Endothelial cell of umbilical vein (primary cell): ENCODE measurements at regions not wholly inside any gene's neighbourhood (a gene's known extent, or its start where the extent isn't known, plus 50 kb on each side); places are given as distances from the start of the nearest gene placed in this dataset.

ENCODE experiments used
- BruUV-seq: library from RNA; stranded (reverse); fragments of 400-500 nt; replicated peaks from 2 replicates; lab custom pipeline; 2021; lab: Mats Ljungman, UMichigan
- CTCF ChIA-PET: fragments of 300-600, 350-600 bp; sonication (Branson Sonifier 250); formaldehyde crosslinking; loops from one replicate; lab custom pipeline; 2021; ENCODE audit warnings: antibody characterized with exemption, inconsistent platforms; lab: Charles Lee
- POLR2A ChIA-PET: fragments of 300-600, 350-600 bp; sonication (Branson Sonifier 250); formaldehyde crosslinking; loops from one replicate; lab custom pipeline; 2021; ENCODE audit warnings: antibody characterized with exemption, inconsistent platforms; lab: Charles Lee
- DNase-seq: peaks from one replicate; pipeline ENCODE4 v3.0.0-alpha.2; 2011; ENCODE audit warnings: low read depth, low spot score
- FAIRE-seq: peaks from 2 replicates; lab custom pipeline; 2011; peaks lifted over from hg19 to GRCh38; lab: Jason Lieb, UNC
- H2AFZ ChIP-seq: 2 replicates; pipeline ENCODE4 v1.6.0; 2012; ENCODE audit warnings: low read depth, low read length, control low read depth, inconsistent platforms
- H3K27ac ChIP-seq: 2 replicates; pipeline ENCODE4 v1.5.1; 2011; ENCODE audit warnings: low read depth, mild to moderate bottlenecking, control low read depth, low read length, moderate library complexity; ENCODE audit not compliant: insufficient read depth
- H3K27me3 ChIP-seq, 2 experiments: 2 replicates each; pipeline versions ENCODE4 v1.6.0 to v1.6.1; 2011; ENCODE audit warnings: low read length in 2 of 2, mixed read lengths in 1 of 2; ENCODE audit not compliant: control insufficient read depth in 2 of 2, insufficient read depth in 2 of 2
- H3K36me3 ChIP-seq, 2 experiments: 2 replicates in 1 of 2; 3 replicates in 1 of 2; pipeline ENCODE4 v1.5.1; 2011; ENCODE audit warnings: low read length in 2 of 2, mild to moderate bottlenecking in 1 of 2, moderate library complexity in 1 of 2; ENCODE audit not compliant: control insufficient read depth in 2 of 2, insufficient read depth in 2 of 2; ENCODE audit errors: extremely low read depth in 1 of 2
- H3K4me1 ChIP-seq: 3 replicates; pipeline ENCODE4 v1.5.1; 2011; ENCODE audit warnings: mild to moderate bottlenecking, low read length; ENCODE audit not compliant: control insufficient read depth, insufficient read depth; ENCODE audit errors: extremely low read depth
- H3K4me2 ChIP-seq: 2 replicates; pipeline ENCODE4 v1.6.1; 2011; ENCODE audit warnings: low read length, control low read depth, mixed read lengths; ENCODE audit not compliant: insufficient read depth
- H3K4me3 ChIP-seq, 3 experiments: fragments of 200-600 bp in 1 of 3; sonication (generic), shearing (Covaris generic) in 1 of 3; replicated peaks in 1 of 3; 2 replicates each; pipeline ENCODE4 v1.5.1; 2011 to 2016; ENCODE audit warnings: control low read depth in 3 of 3, low read length in 3 of 3, mild to moderate bottlenecking in 2 of 3, inconsistent platforms in 1 of 3, low read depth in 1 of 3, moderate library complexity in 1 of 3; ENCODE audit not compliant: insufficient read depth in 1 of 3
- H3K79me2 ChIP-seq: 2 replicates; pipeline ENCODE4 v1.6.0; 2012; ENCODE audit warnings: low read length, inconsistent platforms; ENCODE audit not compliant: control insufficient read depth, insufficient read depth
- H3K9ac ChIP-seq: replicated peaks from 2 replicates; pipeline ENCODE3; 2011; ENCODE audit warnings: low read length, control low read depth; ENCODE audit not compliant: insufficient read depth; ENCODE audit errors: extremely low read depth
- H3K9me1 ChIP-seq: replicated peaks from 3 replicates; pipeline ENCODE4 v1.6.0; 2011; ENCODE audit warnings: mild to moderate bottlenecking, low read length; ENCODE audit not compliant: control insufficient read depth, insufficient read depth; ENCODE audit errors: extremely low read depth
- H3K9me3 ChIP-seq: replicated peaks from 2 replicates; pipeline ENCODE4 v1.5.1; 2012; ENCODE audit warnings: low read length, inconsistent platforms; ENCODE audit not compliant: control insufficient read depth, insufficient read depth
- H4K20me1 ChIP-seq: replicated peaks from 2 replicates; pipeline ENCODE3; 2011; ENCODE audit warnings: mild to moderate bottlenecking, low read length; ENCODE audit not compliant: control insufficient read depth, insufficient read depth; ENCODE audit errors: extremely low read depth
- CTCF ChIP-seq, 2 donors: IDR thresholded peaks; 1 replicate in 1 of 2; 2 replicates in 1 of 2; pipeline ENCODE4 v1.5.1; 2011; ENCODE audit warnings: low read length in 2 of 2, mild to moderate bottlenecking in 2 of 2, moderate library complexity in 2 of 2, control low read depth in 1 of 2, inconsistent platforms in 1 of 2, low read depth in 1 of 2; ENCODE audit not compliant: insufficient read depth in 1 of 2; ENCODE audit errors: extremely low read depth in 1 of 2
- EZH2 ChIP-seq: IDR thresholded peaks from 2 replicates; pipeline ENCODE4 v1.6.1; 2012; ENCODE audit warnings: borderline replicate concordance, low read depth, mild to moderate bottlenecking, moderate library complexity, low read length, inconsistent platforms; ENCODE audit not compliant: severe bottlenecking
- FOS ChIP-seq: IDR thresholded peaks from 2 replicates; pipeline ENCODE4 v1.6.1; 2011; ENCODE audit warnings: mild to moderate bottlenecking, low read length, moderate library complexity, borderline replicate concordance; ENCODE audit not compliant: insufficient read depth
- GATA2 ChIP-seq: IDR thresholded peaks from 2 replicates; pipeline ENCODE4 v1.7.0; 2011; ENCODE audit warnings: low read depth, mild to moderate bottlenecking, moderate library complexity, mixed read lengths, low read length; ENCODE audit not compliant: insufficient read length, insufficient read depth
- MAX ChIP-seq: IDR thresholded peaks from 2 replicates; pipeline ENCODE4 v1.6.1; 2011; ENCODE audit not compliant: insufficient read depth, insufficient read length
- MYC ChIP-seq: IDR thresholded peaks from one replicate; pipeline ENCODE4 v1.6.1; 2011; ENCODE audit warnings: mild to moderate bottlenecking, low read depth, low read length
- POLR2A ChIP-seq: IDR thresholded peaks from 2 replicates; pipeline ENCODE4 v1.6.1; 2012; ENCODE audit warnings: low read depth, mild to moderate bottlenecking, control low read depth, low read length
- dilution Hi-C: fragments of 300-500 bp; cut with MboI; formaldehyde crosslinking; loops from one replicate; pipeline ENCODE4 v1.15.0; 2019; ENCODE audit warnings: low sequenced_read_pairs; ENCODE audit not compliant: extremely low pct_ligation_motif_present
- intact Hi-C: fragments of 100-400 bp; cut with micrococcal nuclease; formaldehyde crosslinking; loops from one replicate; pipeline ENCODE4 v1.10.0; 2022

- ChIA-PET POLR2A (no interaction called here), CTCF (no interaction called here)
- Histone ChIP-seq H3K4me3 (no peak overlapping the region), H3K79me2 (no peaks in the 10 kb centered on the region), H3K27ac (no peak overlapping the region), H3K36me3 (no peaks in the 10 kb centered on the region), H3K9me3 (no peaks in the 10 kb centered on the region), H3K4me2 (no peak overlapping the region), H3K9ac (no peak overlapping the region), H3K27me3 (no peaks in the 10 kb centered on the region), H2AFZ (no peak overlapping the region), H3K9me1 (no peaks in the 10 kb centered on the region), H3K4me1 (no peaks in the 10 kb centered on the region), H4K20me1 (no peaks in the 10 kb centered on the region)
- DNase-seq, result no peak
- no TSS peak for BruUV-seq
- no peak for TF ChIP-seq POLR2A
- no peak for TF ChIP-seq MAX
- TF ChIP-seq EZH2, result no peak
- TF ChIP-seq MYC, result no peak
- no peak for TF ChIP-seq GATA2
- TF ChIP-seq CTCF (IDR thresholded peaks at IDR 0.05; ENCODE audit: extremely low read depth in 1 of 2, insufficient read depth in 1 of 2, low read depth in 1 of 2, low read length in 2 of 2), result no peak
- TF ChIP-seq FOS, result no peak
- dilution Hi-C loops (no loop called here), intact Hi-C loops (no loop called here)
- no peak for FAIRE-seq
Measured at GRCh38 chr1:222420633-222421032, 127.3 kb downstream of the HHIPL2 start.

- no peak for FAIRE-seq
- Histone ChIP-seq H3K27ac (no peak overlapping the region), H3K4me2 (no peak overlapping the region), H3K4me3 (no peak overlapping the region), H3K36me3 (no peaks in the 10 kb centered on the region), H3K27me3 (no peaks in the 10 kb centered on the region), H3K79me2 (no peaks in the 10 kb centered on the region), H2AFZ (no peak overlapping the region), H3K9me1 (no peaks in the 10 kb centered on the region), H4K20me1 (no peaks in the 10 kb centered on the region), H3K9ac (no peak overlapping the region), H3K9me3 (no peaks in the 10 kb centered on the region), H3K4me1 (no peaks in the 10 kb centered on the region)
- no peak for DNase-seq
- ChIA-PET CTCF (no interaction called here), POLR2A (no interaction called here)
- intact Hi-C loops (no loop called here), dilution Hi-C loops (no loop called here)
- no peak for TF ChIP-seq FOS
- TF ChIP-seq CTCF (IDR thresholded peaks at IDR 0.05; ENCODE audit: extremely low read depth in 1 of 2, insufficient read depth in 1 of 2, low read depth in 1 of 2, low read length in 2 of 2), result no peak
- no TSS peak for BruUV-seq
Measured at GRCh38 chr1:222418654-222419053, 129.2 kb downstream of the HHIPL2 start.
